CD4-positive, alpha-beta T cell treated with Interleukin-17A for 1 hour (primary cell): ENCODE measurements at regions not wholly inside any gene's neighbourhood (a gene's known extent, or its start where the extent isn't known, plus 50 kb on each side); places are given as distances from the start of the nearest gene placed in this dataset.
"Not testable (repeated sequence)": the region's sequence is repeated elsewhere in the genome, so short reads cannot be mapped to it uniquely, and the experiment has no call there.

Experiments
- DNase-seq: peaks from one replicate; pipeline ENCODE4 v3.0.0-alpha.2; 2020

DNA sequence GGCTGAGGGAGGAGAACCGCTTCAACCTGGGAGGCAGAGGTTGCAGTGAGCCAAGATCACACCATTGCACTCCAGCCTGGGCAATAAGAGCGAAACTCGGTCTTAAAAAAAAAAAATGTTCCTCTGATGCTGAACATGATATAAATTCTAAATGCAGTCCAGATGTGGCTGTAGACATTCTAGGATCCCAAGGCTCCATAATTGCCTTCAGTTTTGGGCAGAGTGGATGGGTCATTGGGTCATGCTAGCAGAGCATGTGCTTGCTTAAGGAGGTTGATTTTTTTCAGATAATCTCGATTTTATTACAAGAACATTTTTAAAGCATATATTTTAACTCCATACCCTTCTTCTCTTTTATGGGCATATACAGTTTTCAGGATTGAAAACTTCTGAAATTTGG, 112.0 kb downstream of the UTRN start:
- no peak for DNase-seq

- no peak for DNase-seq
Measured at GRCh38 chr6:144400321-144400720, 115.2 kb downstream of the UTRN start.

DNA sequence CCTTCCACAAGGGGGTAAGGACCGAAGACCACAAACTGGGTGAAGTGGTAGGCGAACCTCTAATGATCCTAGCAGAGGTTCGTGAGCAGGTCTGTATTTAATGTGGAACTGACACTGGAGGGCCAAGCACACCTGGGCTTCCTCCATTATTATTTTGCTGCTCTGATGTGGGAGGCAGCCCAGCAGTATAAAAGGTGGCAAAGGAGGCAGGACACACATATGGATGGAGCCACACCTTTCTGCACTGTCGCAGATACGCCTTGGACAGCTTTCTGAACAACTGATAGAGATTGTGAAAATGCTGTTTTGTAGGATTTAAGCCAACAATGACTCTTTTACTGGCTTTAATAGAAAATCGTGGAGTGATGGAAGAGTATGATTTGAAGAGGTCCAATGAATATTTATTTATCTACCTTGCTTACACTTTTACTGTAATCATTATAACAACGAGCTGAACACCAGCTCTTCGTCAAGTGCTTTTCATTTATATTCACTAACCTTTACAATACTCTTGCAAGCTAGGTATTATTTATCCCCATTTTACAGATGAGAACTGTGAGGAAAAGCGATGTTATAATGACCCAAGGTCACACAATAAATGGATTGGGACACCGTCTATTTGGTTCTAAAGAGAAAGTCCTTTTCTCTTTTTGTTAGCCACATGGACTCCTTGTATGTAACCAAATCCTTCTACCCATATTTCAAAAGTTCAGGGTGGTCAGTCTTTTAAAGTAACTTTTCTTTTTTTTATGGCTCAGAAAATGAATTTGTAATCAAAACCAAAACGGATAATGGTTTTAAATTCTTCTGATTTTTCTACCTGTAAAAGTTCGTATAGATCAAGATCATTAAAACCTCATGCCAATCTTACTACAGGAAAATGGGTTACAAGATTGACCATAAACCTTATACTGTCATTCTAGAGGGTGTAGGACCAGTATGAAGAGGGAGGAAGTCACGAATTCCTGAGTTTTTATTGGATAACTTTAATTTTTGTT, 116.9 kb downstream of the UTRN start:
- no peak for DNase-seq

DNA sequence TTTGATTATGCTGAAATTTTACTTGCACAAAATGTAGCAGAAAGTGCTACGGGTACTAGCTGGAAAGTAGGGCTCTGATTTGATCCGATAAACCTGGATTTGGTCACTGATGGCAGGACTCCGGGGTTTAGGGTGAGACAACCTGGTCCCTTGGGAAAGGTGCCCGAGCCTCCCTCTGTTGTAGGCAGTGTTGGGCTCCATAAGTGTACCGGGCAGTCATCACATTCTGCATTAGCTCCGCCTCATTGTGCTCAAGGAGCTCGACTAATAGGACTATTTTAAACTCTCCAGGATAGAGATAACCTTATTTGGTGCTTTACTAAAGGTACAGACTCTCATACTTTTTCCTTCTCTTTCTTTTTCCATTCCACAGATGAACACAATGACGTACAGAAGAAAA, 117.6 kb downstream of the UTRN start:
- DNase-seq: no peak

- no peak for DNase-seq
Measured at GRCh38 chr6:144405163-144405562, 120.0 kb downstream of the UTRN start.

GRCh38 chr6:144406796-144407195, 121.7 kb downstream of the UTRN start:
- DNase-seq: no peak

DNA sequence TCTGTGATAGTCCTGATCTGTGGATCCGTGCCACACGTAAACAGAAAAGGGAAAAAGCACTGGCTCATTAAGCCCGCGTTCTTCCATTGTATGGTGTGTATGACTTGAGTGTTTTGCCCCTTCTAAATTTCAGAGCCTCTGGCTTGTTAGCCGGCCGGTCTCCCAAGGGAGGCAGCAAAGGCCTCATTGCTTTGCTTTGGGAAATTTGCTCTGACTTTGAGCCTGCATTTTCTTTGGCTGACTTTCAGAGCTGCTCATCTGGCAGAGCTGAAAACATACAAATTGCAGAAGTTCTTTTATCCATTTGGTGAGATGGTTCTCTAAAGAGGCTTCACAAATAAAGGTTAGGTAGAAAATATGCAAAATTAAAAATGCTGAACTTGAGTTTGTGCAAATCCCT, 123.0 kb downstream of the UTRN start:
- DNase-seq: no peak

- DNase-seq: no peak
Measured at GRCh38 chr6:144410059-144410458, 124.9 kb downstream of the UTRN start.

DNA sequence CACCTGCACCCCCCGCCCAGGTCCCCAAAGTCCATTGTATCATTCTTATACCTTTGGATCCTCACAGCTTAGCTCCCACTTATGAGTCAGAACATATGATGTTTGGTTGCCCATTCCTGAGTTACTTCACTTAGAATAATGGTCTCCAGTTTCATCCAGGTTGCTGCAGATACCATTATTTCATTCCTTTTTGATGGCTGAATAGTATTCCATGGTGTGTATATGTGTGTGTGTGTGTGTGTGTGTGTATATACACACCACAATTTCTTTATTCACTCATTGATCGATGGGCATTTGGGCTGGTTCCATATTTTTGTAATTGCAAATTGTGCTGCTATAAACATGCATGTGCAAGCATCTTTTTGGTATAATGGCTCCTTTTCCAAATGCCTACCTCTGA, 125.4 kb downstream of the UTRN start:
- not testable (repeated sequence) for DNase-seq

- DNase-seq: peak; percentile 13
Measured at GRCh38 chr6:144411531-144412165, 126.5 kb downstream of the UTRN start.

GRCh38 chr6:144413418-144413817, 128.3 kb downstream of the UTRN start:
- peak; percentile 11 for DNase-seq

DNA sequence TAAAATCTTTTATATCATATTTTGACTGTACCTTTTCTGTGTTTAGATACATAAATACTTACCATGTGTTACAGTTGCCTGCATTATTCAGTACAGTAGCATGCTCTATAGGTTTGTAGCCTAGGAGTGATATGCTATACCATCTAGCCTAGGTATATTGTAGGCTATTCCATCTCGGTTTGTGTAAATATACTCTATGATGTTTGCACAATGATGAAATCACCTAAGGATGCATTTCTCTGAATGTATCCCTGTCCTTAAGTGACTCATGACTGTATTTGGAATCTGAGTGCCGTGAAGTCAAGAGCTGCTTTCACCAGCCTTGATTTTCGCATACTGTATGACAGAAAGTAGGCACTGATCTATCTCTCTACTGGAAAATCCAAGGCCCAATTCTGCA, 129.9 kb downstream of the UTRN start:
- no peak for DNase-seq

GRCh38 chr6:144415835-144416237, 130.7 kb downstream of the UTRN start:
- no peak for DNase-seq

DNA sequence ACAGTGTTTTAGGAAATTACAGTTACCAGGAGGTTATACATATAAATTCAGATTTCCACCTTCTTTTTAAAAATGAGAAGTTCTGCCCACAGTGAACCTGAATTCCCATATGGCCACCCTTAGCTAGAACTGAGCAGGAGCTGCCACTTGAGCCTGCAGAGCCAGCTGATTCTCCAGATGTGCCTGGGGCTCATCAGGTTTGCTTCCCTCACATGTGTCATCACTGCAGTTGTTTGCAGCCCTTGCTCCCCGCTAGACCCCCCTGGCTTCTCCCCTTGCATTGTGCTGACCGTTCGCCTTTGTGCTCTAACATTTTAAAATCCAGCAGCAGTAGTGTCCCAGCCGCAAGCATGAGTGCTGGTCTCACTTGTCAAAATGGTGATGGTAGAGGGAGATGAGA, 131.1 kb downstream of the UTRN start:
- DNase-seq: no peak

- DNase-seq: no peak
Measured at GRCh38 chr6:144416773-144417172, 131.6 kb downstream of the UTRN start.

DNA sequence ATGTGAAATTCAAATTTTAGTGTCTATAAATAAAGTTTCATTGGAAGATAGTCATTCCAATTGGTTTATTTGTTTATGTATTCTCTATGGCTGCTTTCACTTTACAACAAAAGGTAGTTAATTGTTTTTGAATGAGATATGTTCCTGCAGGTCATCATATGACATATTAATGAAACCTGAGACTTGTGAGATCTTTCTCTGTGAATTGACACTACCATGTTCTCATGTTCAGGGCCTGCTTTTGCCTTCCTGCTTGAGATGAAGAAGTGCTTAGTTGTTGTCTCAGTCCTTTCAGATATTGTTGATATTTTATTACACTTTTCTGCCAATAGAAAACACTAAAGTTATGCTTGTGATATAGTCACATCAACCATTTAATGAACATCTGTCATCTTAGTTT, 132.5 kb downstream of the UTRN start:
- DNase-seq: no peak

GRCh38 chr6:144418959-144419545, 133.9 kb downstream of the UTRN start:
- DNase-seq: peak; percentile 10

DNA sequence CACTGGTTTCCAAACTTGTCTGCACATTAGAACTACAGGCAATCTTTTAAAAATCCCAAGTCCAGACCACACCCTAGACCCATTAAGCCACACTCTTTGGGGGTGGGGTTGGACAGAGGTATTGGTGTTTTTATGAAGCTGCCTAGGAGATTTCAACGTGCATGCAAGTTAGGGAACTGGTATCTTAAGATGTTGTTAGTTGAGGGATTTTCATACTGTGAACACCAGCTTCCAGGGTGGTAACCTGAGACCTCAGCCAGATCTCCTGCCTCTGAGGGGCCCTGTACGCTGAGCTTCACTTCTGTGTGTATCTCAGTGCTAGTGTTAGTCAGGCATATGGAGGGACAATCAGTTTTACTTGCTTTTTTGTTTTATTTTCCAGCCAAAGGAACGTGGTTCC, 138.0 kb downstream of the UTRN start:
- DNase-seq: no peak

GRCh38 chr6:144429753-144430152, 144.6 kb downstream of the UTRN start:
- no peak for DNase-seq

- DNase-seq: not testable (repeated sequence)
Measured at GRCh38 chr6:144433446-144433845, 148.3 kb downstream of the UTRN start.

- no peak for DNase-seq
Measured at GRCh38 chr6:144434308-144434990, 149.3 kb downstream of the UTRN start.

GRCh38 chr6:144435602-144436426, 150.7 kb downstream of the UTRN start:
- no peak for DNase-seq
